ENCODE measurements at regions not wholly inside any gene's neighbourhood (a gene's known extent, or its start where the extent isn't known, plus 50 kb on each side); places are given as distances from the start of the nearest gene placed in this dataset.

GRCh38 chr20:39398656-39399055, 436.5 kb downstream of the DHX35 start:
- Histone ChIP-seq H3K27me3 (no peaks in the 10 kb centered on the region), H3K27ac (no peak overlapping the region), H3K4me1 (no peaks in the 10 kb centered on the region), H3K9me3 (no peaks in the 10 kb centered on the region), H3K4me3 (no peak overlapping the region), H3K36me3 (no peaks in the 10 kb centered on the region)
- TF ChIP-seq POLR2A (IDR thresholded peaks at IDR 0.05) (no peak), CTCF (IDR thresholded peaks at IDR 0.05) (no peak)
- 59 to 72% (median 68%) methylated on average over 2 of the region's 2 CpGs for WGBS, 4 donors
- intact Hi-C loops (cut with DNase I) = no loop called here
- DNase-seq = no peak
- ATAC-seq = no peak

- no peak for ATAC-seq
These were observed 435.5 kb downstream of the DHX35 start for GRCh38 chr20:39397646-39398045.

GRCh38 chr20:39395478-39396291, 433.5 kb downstream of the DHX35 start:
- intact Hi-C loops (cut with DNase I) = no loop called here
- DNase-seq = peak in 3 of 5 donors; percentile 28 to 64 (median 33)
- WGBS, 4 donors = 55 to 72% (median 61%) methylated on average over 9 of the region's 9 CpGs
- no peaks in the 10 kb centered on the region for H3K27me3 ChIP-seq
- H3K9me3 ChIP-seq = no peaks in the 10 kb centered on the region
- H3K27ac ChIP-seq = peak overlapping the region in 4 of 12 donors; percentile 3 to 45 (median 30)
- H3K4me1 ChIP-seq = no peaks in the 10 kb centered on the region
- ATAC-seq = peak; percentile 47 to 80 (median 68)
- H3K4me3 ChIP-seq = no peak overlapping the region
- no peaks in the 10 kb centered on the region for H3K36me3 ChIP-seq
- TF ChIP-seq POLR2A (IDR thresholded peaks at IDR 0.05) = no peak
- TF ChIP-seq CTCF (IDR thresholded peaks at IDR 0.05) = no peak

More at GRCh38 chr20:39397646-39398045, 435.5 kb downstream of the DHX35 start:
- H3K9me3 ChIP-seq = no peaks in the 10 kb centered on the region
- DNase-seq = no peak
- WGBS, 4 donors = 92 to 95% (median 93%) methylated on average over 2 of the region's 2 CpGs
- intact Hi-C loops (cut with DNase I) = no loop called here
- H3K27ac ChIP-seq = no peak overlapping the region
- no peaks in the 10 kb centered on the region for H3K27me3 ChIP-seq
- H3K4me1 ChIP-seq = no peaks in the 10 kb centered on the region
- no peaks in the 10 kb centered on the region for H3K36me3 ChIP-seq
- H3K4me3 ChIP-seq = no peak overlapping the region
- TF ChIP-seq POLR2A (IDR thresholded peaks at IDR 0.05) (no peak), CTCF (IDR thresholded peaks at IDR 0.05) (no peak)

GRCh38 chr20:39394461-39394860, 432.3 kb downstream of the DHX35 start:
- no peaks in the 10 kb centered on the region for H3K27me3 ChIP-seq
- H3K27ac ChIP-seq = no peak overlapping the region
- H3K9me3 ChIP-seq = no peaks in the 10 kb centered on the region
- TF ChIP-seq POLR2A (IDR thresholded peaks at IDR 0.05) (no peak), CTCF (IDR thresholded peaks at IDR 0.05) (no peak)
- intact Hi-C loops (cut with DNase I) = no loop called here
- no peak for ATAC-seq
- H3K4me3 ChIP-seq = no peak overlapping the region
- DNase-seq = no peak
- no peaks in the 10 kb centered on the region for H3K36me3 ChIP-seq
- WGBS, 4 donors = 87 to 96% (median 91%) methylated on average over 2 of the region's 2 CpGs
- no peaks in the 10 kb centered on the region for H3K4me1 ChIP-seq
